Fibroblast of peridontal ligament (primary cell): ENCODE measurements at regions not wholly inside any gene's neighbourhood (a gene's known extent, or its start where the extent isn't known, plus 50 kb on each side); places are given as distances from the start of the nearest gene placed in this dataset.

Experiments used
- DNase-seq: peaks from one replicate; pipeline ENCODE4 v3.0.0-alpha.2; 2010; ENCODE audit errors: extremely low read depth

- no peak for DNase-seq
These were observed 542.5 kb downstream of the GATA3 start for GRCh38 chr10:8596929-8597472.

GRCh38 chr10:8600192-8600591 lies 545.7 kb downstream of the GATA3 start:
- no peak for DNase-seq

DNA sequence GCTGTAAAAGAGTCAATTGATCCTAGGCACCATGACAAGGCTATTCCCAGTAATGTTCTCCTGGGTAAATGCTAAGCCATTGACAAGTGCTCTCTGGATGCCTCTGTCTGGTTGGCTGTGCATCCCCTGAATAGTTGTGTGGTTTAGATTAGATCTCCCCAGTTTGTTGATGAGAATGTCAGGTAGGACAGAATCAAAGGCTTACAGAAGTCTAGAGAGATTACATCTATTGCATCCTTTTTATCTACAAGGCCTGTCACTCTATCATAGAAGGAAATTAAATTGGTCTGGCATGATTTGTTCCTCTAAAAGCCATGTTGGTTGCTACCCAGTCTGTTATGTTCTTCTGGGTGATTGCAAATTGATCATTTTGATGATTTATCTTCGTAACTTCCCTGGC lies 548.3 kb downstream of the GATA3 start:
- DNase-seq = no peak

- DNase-seq = no peak
These were observed 559.6 kb downstream of the GATA3 start for GRCh38 chr10:8614054-8614565.

- DNase-seq = no peak
These were observed 560.6 kb downstream of the GATA3 start for GRCh38 chr10:8615118-8615517.

GRCh38 chr10:8616166-8616565 lies 561.7 kb downstream of the GATA3 start:
- no peak for DNase-seq

- no peak for DNase-seq
These were observed 563.3 kb downstream of the GATA3 start for GRCh38 chr10:8617792-8618191.

- DNase-seq = no peak
These were observed 564.3 kb downstream of the GATA3 start for GRCh38 chr10:8618834-8619233.

- no peak for DNase-seq
These were observed 573.9 kb downstream of the GATA3 start for GRCh38 chr10:8628351-8628750.

- no peak for DNase-seq
These were observed 579.4 kb downstream of the GATA3 start for GRCh38 chr10:8633909-8634308.

DNA sequence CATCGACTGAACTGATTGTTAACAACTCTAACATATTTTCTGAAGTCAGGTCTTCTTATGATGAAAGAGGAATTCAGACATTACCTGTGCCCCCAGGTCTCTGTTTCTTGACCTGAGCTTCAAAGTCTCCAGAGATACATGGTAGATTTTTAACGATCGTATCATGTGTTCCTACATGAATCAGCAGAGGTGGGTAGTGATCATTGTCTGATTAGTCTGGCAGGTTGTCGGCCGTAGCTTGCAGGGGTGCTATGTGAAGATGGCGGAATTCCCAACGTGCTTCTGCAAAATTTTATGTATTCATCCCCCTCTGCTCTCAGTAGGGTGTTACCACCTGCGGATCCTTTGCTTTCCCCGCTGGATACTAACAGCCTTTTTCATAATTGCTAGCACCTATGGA lies 581.9 kb downstream of the GATA3 start:
- no peak for DNase-seq

DNA sequence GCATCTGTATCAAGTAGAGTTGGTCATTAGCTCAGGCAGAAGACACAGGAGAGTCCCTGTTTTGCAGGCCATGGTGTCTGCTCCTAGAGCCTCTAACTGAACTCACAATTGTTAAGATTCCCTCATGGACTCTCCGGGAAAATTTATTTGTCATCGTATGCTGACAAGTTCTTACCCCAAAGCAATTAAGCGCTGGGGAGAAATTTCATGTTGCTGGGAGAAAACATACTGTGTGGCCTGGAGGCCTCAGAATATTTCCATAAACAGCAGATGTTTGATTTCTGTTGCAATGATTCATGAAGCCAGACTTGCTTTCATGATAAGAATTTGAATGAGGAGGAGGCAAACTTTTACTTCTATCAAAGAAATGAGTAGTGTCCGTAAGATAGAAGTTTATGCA lies 583.2 kb downstream of the GATA3 start:
- DNase-seq = no peak

DNA sequence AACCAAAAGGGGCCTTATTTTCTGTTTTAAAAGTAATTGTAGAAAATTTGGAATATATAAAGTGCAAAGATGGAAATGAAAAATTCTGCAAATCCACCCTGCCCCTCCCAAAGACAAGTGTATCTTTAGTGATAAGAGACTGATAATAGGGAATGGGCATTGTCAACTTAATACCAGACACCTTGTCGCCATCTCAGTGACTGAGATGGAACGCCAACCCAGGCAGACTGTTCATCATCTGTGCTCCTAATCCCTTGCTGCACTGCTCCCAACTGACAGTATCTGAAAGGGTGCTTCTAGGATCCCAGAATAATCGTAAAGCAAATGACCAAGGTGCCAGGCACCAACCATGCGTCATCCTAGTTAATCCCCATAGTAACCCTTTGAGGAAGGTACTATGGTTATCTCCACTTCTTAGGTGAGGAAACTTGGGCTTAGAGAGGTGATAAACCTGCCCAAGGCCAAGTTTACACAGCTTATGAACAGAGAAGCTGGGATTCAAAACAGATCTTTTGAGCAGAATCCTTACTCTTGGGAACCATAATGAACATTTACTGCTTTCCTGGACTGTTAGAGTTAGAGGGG lies 583.7 kb downstream of the GATA3 start:
- DNase-seq = no peak

DNA sequence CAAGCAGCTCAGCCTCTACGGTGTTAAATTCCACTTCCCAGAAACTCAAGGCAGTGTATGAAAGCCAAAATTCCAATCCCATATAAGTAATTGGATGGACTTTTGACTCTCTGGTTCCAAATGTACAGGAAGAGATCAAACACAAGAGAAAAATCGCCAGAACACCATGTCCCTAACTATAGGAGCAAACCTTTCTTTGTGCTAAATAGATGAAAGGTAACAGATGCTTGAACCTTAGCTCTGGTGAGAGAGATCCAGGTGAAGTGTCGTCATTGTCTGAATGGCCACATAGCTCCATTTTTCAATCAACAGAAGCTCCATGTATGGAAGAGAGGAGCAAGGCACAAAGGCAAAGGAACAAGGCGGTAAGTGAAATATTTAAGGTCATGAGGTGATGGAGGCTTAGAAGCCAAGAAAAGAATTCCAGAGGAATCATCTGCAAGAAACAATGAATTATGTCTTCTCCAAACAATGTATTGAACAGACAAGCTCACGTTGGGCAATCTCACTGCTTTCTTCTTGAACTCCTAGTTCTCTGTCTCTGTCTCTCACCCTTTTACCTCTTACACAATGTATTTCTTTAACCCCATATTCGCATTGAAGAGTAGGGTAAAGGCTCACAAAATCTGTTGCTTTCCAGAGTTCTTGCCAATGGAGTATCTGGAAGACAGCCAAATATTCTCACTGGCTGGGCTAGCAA lies 585.1 kb downstream of the GATA3 start:
- no peak for DNase-seq

DNA sequence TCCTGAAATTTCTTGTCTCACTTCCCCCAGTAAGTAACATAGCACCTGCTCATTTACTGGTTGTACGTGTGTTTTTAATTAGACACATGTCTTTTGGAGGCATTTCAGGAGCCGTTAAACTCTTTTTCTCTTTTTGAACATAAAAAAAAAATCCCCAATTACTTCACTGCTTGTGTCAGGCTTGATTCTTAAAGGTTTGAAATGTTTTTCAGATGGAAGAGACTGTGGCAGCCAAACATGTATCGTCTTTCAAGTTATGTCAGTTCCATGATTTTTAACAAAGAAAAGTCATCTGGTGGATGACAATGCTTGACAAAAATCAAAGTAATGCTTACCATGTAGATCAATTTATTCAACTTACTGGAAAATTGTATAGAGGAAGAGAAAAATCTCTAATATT lies 585.8 kb downstream of the GATA3 start:
- no peak for DNase-seq

- DNase-seq = no peak
These were observed 586.4 kb downstream of the GATA3 start for GRCh38 chr10:8640878-8641277.

DNA sequence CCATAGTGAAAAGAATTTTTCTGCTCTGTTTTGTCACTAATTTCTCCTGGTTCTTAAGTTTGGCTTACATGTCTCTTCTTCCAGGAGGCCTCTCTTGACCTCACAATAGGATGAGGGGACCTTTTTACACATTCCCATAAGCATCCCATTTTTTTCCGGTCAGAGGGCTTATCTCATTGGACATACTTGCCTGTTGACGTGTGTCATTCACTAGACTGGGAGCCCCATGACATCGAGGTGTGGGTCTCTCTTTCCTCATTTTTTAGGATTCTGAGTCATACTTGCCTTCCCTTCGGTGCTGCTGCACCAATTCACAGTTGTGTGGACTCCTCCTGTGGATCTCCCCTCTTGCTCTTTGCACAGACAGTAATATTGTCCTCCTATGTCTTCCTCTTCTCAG lies 601.8 kb downstream of the GATA3 start:
- no peak for DNase-seq

DNA sequence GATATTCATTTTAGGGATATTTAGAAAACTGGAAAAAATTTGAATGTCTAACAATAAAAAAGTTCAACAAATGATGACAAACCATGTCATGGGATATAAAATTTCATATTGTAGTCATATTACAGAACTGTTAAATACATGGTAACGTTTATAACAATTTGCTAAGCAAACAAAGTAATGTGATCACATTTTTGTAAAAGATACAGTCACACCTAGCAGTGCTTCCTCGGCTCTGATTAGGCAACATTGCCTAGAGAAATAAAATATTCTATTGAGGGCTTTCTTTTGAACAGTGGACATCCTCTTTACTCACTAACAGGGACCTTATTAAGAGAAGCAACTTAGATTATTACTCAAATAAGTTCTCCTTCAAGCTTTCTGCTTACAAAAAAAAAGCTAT lies 605.5 kb downstream of the GATA3 start:
- DNase-seq = no peak

DNA sequence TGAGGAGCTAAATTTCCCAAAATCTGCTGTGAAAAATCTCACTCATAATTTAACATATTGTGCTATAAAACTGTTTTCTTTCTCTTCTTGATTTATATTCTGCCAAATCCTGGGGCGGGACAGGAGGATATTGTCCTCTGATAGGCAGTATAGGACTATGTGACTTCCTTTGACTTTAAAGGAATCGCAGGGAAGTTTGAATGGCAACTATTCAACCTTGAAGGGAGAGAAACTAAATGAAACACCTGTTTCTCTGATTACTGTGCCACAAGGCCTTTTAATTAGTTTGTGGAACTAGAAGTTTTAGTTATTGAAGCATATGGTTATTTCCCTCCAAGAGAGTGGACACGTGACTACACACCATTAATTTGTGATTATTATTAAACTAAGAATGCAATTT lies 607.4 kb downstream of the GATA3 start:
- no peak for DNase-seq

DNA sequence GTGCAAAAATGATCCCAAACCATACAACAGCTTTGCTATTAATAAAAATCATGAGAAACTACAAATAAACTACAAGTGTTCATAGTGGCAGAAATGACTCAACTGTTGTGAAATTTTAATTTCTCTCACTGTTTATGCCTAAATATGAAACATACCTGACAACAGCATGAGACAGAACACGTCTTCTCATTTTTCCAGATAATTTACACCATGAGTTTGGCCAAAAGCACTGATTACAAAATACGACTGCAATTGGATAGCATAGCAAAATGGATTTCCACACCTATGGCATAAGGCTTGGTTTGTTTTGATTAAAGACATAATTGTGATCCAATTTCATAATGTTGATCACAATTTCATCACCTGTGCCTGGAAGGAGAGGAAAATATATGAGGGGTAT lies 608.6 kb downstream of the GATA3 start:
- DNase-seq = no peak

- DNase-seq = no peak
These were observed 610.8 kb downstream of the GATA3 start for GRCh38 chr10:8665322-8665721.

DNA sequence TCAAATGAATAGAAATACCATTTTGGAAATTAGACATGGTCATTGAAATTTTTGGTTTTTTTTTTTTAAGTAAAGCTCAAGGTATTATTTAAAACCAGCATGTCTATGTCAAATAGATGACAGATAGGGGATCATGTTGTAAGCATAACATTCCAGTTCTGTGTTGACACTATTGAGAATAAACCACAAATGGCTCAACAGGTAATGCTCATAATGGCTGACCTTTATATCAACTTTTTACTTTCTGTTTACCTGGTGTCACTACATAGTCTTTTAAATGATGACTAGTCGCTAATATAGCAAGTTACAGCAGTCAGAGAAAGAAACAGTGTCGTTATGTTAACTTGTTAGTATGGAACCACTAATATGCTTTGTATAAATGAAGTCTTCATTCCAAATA lies 616.0 kb downstream of the GATA3 start:
- no peak for DNase-seq

DNA sequence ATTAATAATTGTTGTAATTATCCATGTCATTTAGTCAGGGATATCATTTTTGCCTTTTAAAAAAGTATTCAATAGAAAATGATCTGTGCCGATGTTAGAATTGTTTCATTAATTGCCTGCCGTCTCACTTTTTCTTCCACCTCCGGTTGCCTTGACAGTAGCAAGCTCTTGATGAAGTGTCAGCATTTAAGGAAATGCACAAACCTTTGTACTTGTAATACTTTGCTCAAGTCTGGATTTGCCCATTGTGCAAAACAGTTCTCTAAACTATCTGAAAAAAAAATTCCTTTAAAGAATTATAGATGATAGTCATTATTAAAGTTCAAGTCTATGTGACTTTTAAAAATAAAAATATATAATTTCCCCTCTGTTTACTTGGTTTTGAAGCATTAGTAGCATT lies 619.7 kb downstream of the GATA3 start:
- DNase-seq = no peak
